GM12892 (cell line): ENCODE measurements at regions not wholly inside any gene's neighbourhood (a gene's known extent, or its start where the extent isn't known, plus 50 kb on each side); places are given as distances from the start of the nearest gene placed in this dataset.

Experiments used
- DNase-seq: peaks from one replicate; pipeline ENCODE4 v3.0.0; 2011; ENCODE audit not compliant: insufficient read length
- FAIRE-seq: peaks from 2 replicates; lab custom pipeline; 2011; peaks lifted over from hg19 to GRCh38; lab: Jason Lieb, UNC
- POLR2A ChIP-seq: IDR thresholded peaks from 2 replicates; pipeline ENCODE4 v1.6.1; 2011; ENCODE audit warnings: low read depth, low read length, control low read depth
- POLR2AphosphoS5 ChIP-seq: IDR thresholded peaks from 2 replicates; pipeline ENCODE4 v1.6.1; 2011; ENCODE audit warnings: low read depth, low read length, control low read depth
- TAF1 ChIP-seq: IDR thresholded peaks from 2 replicates; pipeline ENCODE4 v1.6.1; 2011; ENCODE audit warnings: low read depth, mild to moderate bottlenecking, control low read depth, low read length, borderline replicate concordance

DNA sequence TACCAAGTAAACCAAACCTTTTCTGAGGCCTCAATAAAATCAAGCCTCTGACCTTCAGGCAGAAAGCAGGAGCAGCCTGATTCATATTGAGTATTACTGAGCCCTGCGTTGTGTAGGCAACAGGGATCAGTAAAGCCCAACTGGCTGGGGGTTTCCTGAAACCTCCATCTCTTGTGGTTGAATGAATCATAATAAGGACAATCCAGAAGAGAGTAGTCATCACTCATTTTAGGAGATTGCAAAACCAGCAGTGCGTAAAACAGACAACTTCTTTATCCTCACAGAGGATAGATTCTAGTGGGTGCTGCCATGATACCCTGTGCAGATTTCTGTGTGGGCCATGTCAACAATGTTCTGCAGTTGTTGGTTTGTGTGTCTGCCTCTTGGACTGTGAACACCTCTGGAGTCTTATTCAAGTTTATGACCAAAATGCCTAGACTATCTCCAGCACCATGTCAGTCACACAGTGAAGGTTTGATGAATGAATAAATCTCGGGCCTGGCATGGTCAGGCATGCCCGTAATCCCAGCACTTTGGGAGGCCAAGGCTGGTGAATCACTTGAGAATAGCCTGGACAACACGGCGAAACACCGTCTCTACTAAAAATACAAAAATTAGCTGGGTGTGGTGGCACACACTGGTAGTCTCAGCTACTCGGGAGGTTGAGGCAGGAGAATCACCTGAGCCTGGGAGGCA, 51.8 kb upstream of the RAB27B start:
- DNase-seq (no peak), FAIRE-seq (no peak)
- TF ChIP-seq POLR2A (no peak), POLR2AphosphoS5 (no peak), TAF1 (no peak)

DNA sequence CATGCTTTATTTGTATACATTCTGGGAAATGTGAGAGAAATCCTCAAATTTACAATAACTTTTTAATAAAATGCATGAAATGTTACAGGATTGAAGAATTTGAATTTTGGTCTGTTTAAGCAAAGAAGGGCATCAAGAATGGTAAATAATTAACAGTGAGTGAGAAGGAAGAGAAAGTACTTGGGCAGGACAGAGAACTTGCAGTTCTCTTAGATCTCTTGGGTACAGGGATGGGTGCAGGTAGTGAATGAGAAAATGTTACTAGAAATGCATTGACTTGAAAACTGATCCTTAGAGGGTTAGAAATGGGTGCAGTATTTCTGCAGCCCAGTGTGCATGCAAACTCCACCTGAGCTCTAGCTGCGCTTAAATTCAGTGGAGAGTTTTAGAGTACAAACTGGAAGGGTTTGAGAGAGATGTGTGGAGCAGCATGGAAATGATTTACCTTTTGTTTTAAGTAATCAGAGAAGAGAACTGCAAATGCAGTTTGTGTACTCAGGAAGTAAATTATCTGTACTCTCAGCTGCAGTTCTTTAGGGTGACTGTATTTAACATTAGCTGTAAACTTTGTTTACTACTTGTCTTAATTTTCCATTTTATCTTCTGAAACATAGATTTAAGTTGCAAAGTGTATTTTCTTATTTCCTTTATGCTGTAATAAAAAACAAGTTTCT, 51.0 kb upstream of the RAB27B start:
- FAIRE-seq: no peak
- TF ChIP-seq POLR2AphosphoS5: no peak
- no peak for TF ChIP-seq POLR2A
- TF ChIP-seq TAF1: no peak

DNA sequence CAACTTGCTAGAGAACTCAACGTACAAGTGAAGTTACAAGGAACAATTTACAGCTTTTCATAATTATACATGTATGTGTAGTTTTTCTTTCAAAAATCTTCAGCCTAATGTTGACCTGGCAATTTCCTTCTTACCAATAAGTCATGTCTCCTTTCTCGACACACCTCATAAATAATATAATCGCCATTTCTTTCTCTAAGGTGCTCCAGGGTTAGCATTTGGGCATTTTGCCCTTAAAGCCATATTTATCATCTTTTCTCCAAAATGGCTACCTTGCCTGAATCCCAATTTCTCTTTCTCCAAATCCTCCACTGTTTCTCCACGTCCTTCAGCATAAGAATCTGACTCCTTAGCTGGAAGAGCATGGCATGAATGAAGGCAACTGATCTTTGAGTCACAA, 50.3 kb upstream of the RAB27B start:
- DNase-seq: no peak
- no peak for FAIRE-seq
- TF ChIP-seq TAF1 (no peak), POLR2AphosphoS5 (no peak), POLR2A (no peak)

More for the DNA sequence above, 51.0 kb upstream of the RAB27B start:
- no peak for DNase-seq
